GM12878 (cell line): ENCODE measurements at regions not wholly inside any gene's neighbourhood (a gene's known extent, or its start where the extent isn't known, plus 50 kb on each side); places are given as distances from the start of the nearest gene placed in this dataset.
A peak's percentile ranks its signal among the peaks of the same experiment; 100 is the strongest.

ENCODE experiments used
- ATAC-seq: fragments of 200-7000 bp; cut with Tn5 transposase; 3 replicates; pipeline ENCODE4 v1.9.1; 2020; ENCODE audit warnings: mild to moderate bottlenecking, moderate library complexity
- BruUV-seq: library from RNA; stranded (reverse); fragments of 400-500 nt; replicated peaks from 2 replicates; lab custom pipeline; 2021; lab: Mats Ljungman, UMichigan
- CTCF ChIA-PET: fragments of 300-600 bp; sonication (Branson Sonifier 250); formaldehyde crosslinking; extraction: SDS; loops from one replicate; lab custom pipeline; 2021; ENCODE audit warnings: inconsistent platforms; lab: Yijun Ruan, JAX
- POLR2A ChIA-PET: fragments of 350-600 bp; formaldehyde crosslinking; extraction: SDS; loops from one replicate; lab custom pipeline; 2021; ENCODE audit warnings: inconsistent platforms; lab: Charles Lee
- RAD21 ChIA-PET: fragments of 300-600 bp; sonication (Branson Sonifier 250); formaldehyde crosslinking; loops from one replicate; lab custom pipeline; 2023; ENCODE audit warnings: antibody characterized with exemption; ENCODE audit not compliant: unreplicated experiment; lab: Charles Lee
- SMC1A ChIA-PET: fragments of 300-600 bp; sonication (Branson Sonifier 250); formaldehyde crosslinking; loops from one replicate; lab custom pipeline; 2023; ENCODE audit not compliant: unreplicated experiment, uncharacterized antibody; lab: Charles Lee
- DNase-seq: peaks from one replicate; pipeline ENCODE4 v3.0.0-alpha.2; 2011; ENCODE audit warnings: low read depth, low spot score
- FAIRE-seq: peaks from 3 replicates; lab custom pipeline; 2011; peaks lifted over from hg19 to GRCh38; lab: Jason Lieb, UNC
- H2AFZ ChIP-seq: 2 replicates; pipeline ENCODE4 v1.6.0; 2011; ENCODE audit warnings: low read depth, low read length, control low read depth; ENCODE audit not compliant: control insufficient read depth
- H3K27ac ChIP-seq: 2 replicates; pipeline ENCODE4 v1.5.1; 2011; ENCODE audit warnings: control low read depth; ENCODE audit not compliant: control insufficient read depth, insufficient read depth
- H3K27me3 ChIP-seq, 2 experiments: replicated peaks in 1 of 2; 2 replicates each; pipeline versions ENCODE4 v1.6.0 to v1.6.1; 2011; ENCODE audit warnings: low read length in 1 of 2; ENCODE audit not compliant: control insufficient read depth in 2 of 2, insufficient read depth in 2 of 2
- H3K36me3 ChIP-seq, 2 experiments: 2 replicates each; pipeline ENCODE4 v1.5.1; 2011; ENCODE audit warnings: low read length in 1 of 2; ENCODE audit not compliant: control insufficient read depth in 2 of 2, insufficient read depth in 2 of 2
- H3K4me1 ChIP-seq: 2 replicates; pipeline ENCODE4 v1.6.1; 2011; ENCODE audit warnings: mild to moderate bottlenecking, low read length, moderate library complexity, mixed read lengths; ENCODE audit not compliant: control insufficient read depth, insufficient read depth
- H3K4me2 ChIP-seq: 2 replicates; pipeline ENCODE4 v1.6.0; 2011; ENCODE audit warnings: control low read depth; ENCODE audit not compliant: control insufficient read depth, insufficient read depth
- H3K4me3 ChIP-seq: fragments of 200-600 bp; sonication (generic); 2 replicates; pipeline ENCODE4 v1.5.1; 2016
- H3K79me2 ChIP-seq: 2 replicates; pipeline ENCODE4 v1.6.0; 2011; ENCODE audit warnings: low read length; ENCODE audit not compliant: control insufficient read depth, insufficient read depth
- H3K9ac ChIP-seq: 2 replicates; pipeline ENCODE4 v1.8.0; 2011; ENCODE audit warnings: low read length, control low read depth, mixed read lengths; ENCODE audit not compliant: control insufficient read depth, insufficient read depth
- H3K9me3 ChIP-seq: replicated peaks from 3 replicates; pipeline ENCODE4 v1.5.1; 2011; ENCODE audit warnings: mild to moderate bottlenecking, low read length; ENCODE audit not compliant: control insufficient read depth, insufficient read depth
- H4K20me1 ChIP-seq: 2 replicates; pipeline ENCODE4 v1.6.0; 2011; ENCODE audit not compliant: control insufficient read depth, insufficient read depth
- ATF7 ChIP-seq: fragments of 450-650 bp; IDR thresholded peaks from 2 replicates; pipeline ENCODE4 v1.6.1; 2016; ENCODE audit warnings: low read depth, mild to moderate bottlenecking
- BCL11A ChIP-seq: IDR thresholded peaks from 2 replicates; pipeline ENCODE4 v1.6.1; 2011; ENCODE audit warnings: low read depth, low read length
- BCLAF1 ChIP-seq: fragments of 450-650 bp; IDR thresholded peaks from 2 replicates; pipeline ENCODE4 v1.6.1; 2017; ENCODE audit warnings: antibody characterized with exemption, mild to moderate bottlenecking, moderate library complexity
- BMI1 ChIP-seq: fragments of 450-650 bp; IDR thresholded peaks from 2 replicates; pipeline ENCODE4 v1.6.1; 2016; ENCODE audit warnings: mild to moderate bottlenecking, moderate library complexity, borderline replicate concordance
- CHD4 ChIP-seq: fragments of 200-600 bp; sonication (generic); IDR thresholded peaks from 2 replicates; pipeline ENCODE4 v1.6.1; 2016; ENCODE audit warnings: mild to moderate bottlenecking
- E2F4 ChIP-seq: IDR thresholded peaks from 2 replicates; pipeline ENCODE4 v1.6.1; 2012; ENCODE audit warnings: low read depth, low read length, improper control_type of control experiment
- E4F1 ChIP-seq: fragments of 450-650 bp; IDR thresholded peaks from 2 replicates; pipeline ENCODE4 v1.6.1; 2018; ENCODE audit warnings: borderline replicate concordance, mild to moderate bottlenecking; ENCODE audit not compliant: partially characterized antibody
- IRF4 ChIP-seq: IDR thresholded peaks from 2 replicates; pipeline ENCODE4 v1.6.1; 2011; ENCODE audit warnings: low read depth, low read length
- MEF2B ChIP-seq: fragments of 450-650 bp; IDR thresholded peaks from 2 replicates; pipeline ENCODE4 v1.6.1; 2018; ENCODE audit warnings: mild to moderate bottlenecking, moderate library complexity; ENCODE audit not compliant: partially characterized antibody, poor library complexity, severe bottlenecking
- MTA2 ChIP-seq: fragments of 450-650 bp; IDR thresholded peaks from 2 replicates; pipeline ENCODE4 v1.6.1; 2016; ENCODE audit warnings: low read depth, mild to moderate bottlenecking, moderate library complexity
- NR2C1 ChIP-seq: fragments of 450-650 bp; IDR thresholded peaks from 2 replicates; pipeline ENCODE4 v1.6.1; 2017; ENCODE audit warnings: antibody characterized with exemption, mild to moderate bottlenecking, moderate library complexity
- RELB ChIP-seq: fragments of 450-650 bp; IDR thresholded peaks from 2 replicates; pipeline ENCODE4 v1.6.1; 2017; ENCODE audit warnings: low read depth, mild to moderate bottlenecking, moderate library complexity
- RFX5 ChIP-seq: IDR thresholded peaks from 2 replicates; pipeline ENCODE4 v1.6.1; 2011; ENCODE audit warnings: low read depth, low read length, improper control_type of control experiment
- RUNX3 ChIP-seq: IDR thresholded peaks from 2 replicates; pipeline ENCODE4 v1.6.1; 2012; ENCODE audit warnings: low read length, inconsistent platforms
- SP1 ChIP-seq: IDR thresholded peaks from one replicate; pipeline ENCODE4 v1.6.1; 2011; ENCODE audit warnings: low read depth, low read length
- ZNF207 ChIP-seq: fragments of 450-650 bp; IDR thresholded peaks from 2 replicates; pipeline ENCODE4 v1.6.1; 2014; ENCODE audit warnings: antibody characterized with exemption, mild to moderate bottlenecking, borderline replicate concordance
- ZNF217 ChIP-seq: fragments of 450-650 bp; IDR thresholded peaks from 2 replicates; pipeline ENCODE4 v1.6.1; 2017; ENCODE audit warnings: antibody characterized with exemption, mild to moderate bottlenecking
- WGBS: methylation state at CpG from one replicate; pipeline ENCODE4 v1.1.6; 2016; ENCODE audit warnings: low lambda C conversion rate; ENCODE audit not compliant: insufficient replicate concordance, insufficient coverage; ENCODE audit errors: missing lambda C conversion rate; 5-methylcytosine and 5-hydroxymethylcytosine counted together
- in situ Hi-C: fragments of 300-500 bp; cut with MboI; formaldehyde crosslinking; loops from 9 replicates; pipeline ENCODE4 v1.14.3; 2018; ENCODE audit warnings: mixed read lengths
- intact Hi-C: fragments of 100-400 bp; cut with micrococcal nuclease; formaldehyde crosslinking; loops from one replicate; pipeline ENCODE4 v1.14.2; 2022; ENCODE audit not compliant: unreplicated experiment

GRCh38 chr7:88361357-88361756 is 54.7 kb upstream of the STEAP4 start:
- Histone ChIP-seq H2AFZ (no peak overlapping the region), H3K79me2 (no peaks in the 10 kb centered on the region), H3K4me3 (no peak overlapping the region), H3K9ac (no peak overlapping the region), H3K27me3 (no peaks in the 10 kb centered on the region), H3K9me3 (no peaks in the 10 kb centered on the region), H4K20me1 (no peaks in the 10 kb centered on the region), H3K36me3 (no peaks in the 10 kb centered on the region), H3K4me1 (no peaks in the 10 kb centered on the region), H3K27ac (no peak overlapping the region), H3K4me2 (no peak overlapping the region)
- no TSS peak for BruUV-seq
- in situ Hi-C loops (no loop called here), intact Hi-C loops (no loop called here)
- ChIA-PET SMC1A (interaction anchor here (0.6 to 6.2 kb wide), 3 partner anchors 16 to 564 kb away, joined by 3 to 89 read pairs (median 23); no protein-coding TSS in a partner anchor), POLR2A (no interaction called here), RAD21 (interaction anchor here (0.5 to 6.6 kb wide), 4 partner anchors 14 to 143 kb away, joined by 3 to 81 read pairs (median 4); no protein-coding TSS in a partner anchor), CTCF (interaction anchor here (0.8 to 9.1 kb wide), 4 partner anchors 15 to 176 kb away, joined by 3 to 129 read pairs (median 26); no protein-coding TSS in a partner anchor)
- ATAC-seq: peak; percentile 78
- 0% methylated on average over 5 of the region's 5 CpGs for WGBS
- DNase-seq: no peak
- no peak for FAIRE-seq
- TF ChIP-seq ATF7: no peak
- no peak for TF ChIP-seq CHD4
- no peak for TF ChIP-seq ZNF207
- 0 out of 2 replicates have a peak, but pooled peaks have one; percentile 37 for TF ChIP-seq IRF4
- no peak for TF ChIP-seq E4F1
- peak; percentile 69 for TF ChIP-seq BMI1
- no peak for TF ChIP-seq NR2C1
- TF ChIP-seq BCL11A: peak; percentile 60
- TF ChIP-seq MEF2B: no peak
- no peak for TF ChIP-seq E2F4
- TF ChIP-seq MTA2: peak; percentile 74
- no peak for TF ChIP-seq RELB
- peak; percentile 83 for TF ChIP-seq RUNX3
- no peak for TF ChIP-seq SP1
- TF ChIP-seq RFX5: no peak
- no peak for TF ChIP-seq ZNF217
- TF ChIP-seq BCLAF1: no peak
